ENCODE measurements at regions not wholly inside any gene's neighbourhood (a gene's known extent, or its start where the extent isn't known, plus 50 kb on each side); places are given as distances from the start of the nearest gene placed in this dataset.

DNA sequence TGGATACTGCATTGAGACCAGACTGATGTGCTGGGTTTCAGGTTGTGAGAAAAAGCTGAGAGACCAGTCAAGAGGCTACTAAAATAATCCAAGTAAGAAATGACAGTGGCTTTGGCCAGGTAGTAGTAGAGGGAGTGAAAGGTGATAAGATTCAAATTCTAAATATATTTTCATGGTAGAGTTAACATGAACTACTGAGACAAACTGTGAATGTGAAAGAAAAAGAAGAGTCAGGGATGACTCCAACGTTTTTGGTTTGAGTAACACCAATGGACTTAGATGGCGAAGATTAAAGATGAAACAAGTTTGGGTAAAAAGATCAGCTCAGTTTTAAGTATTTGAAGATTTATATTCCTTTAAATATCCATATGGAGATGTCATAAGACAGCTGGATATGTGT lies 209.4 kb downstream of the ZEB2 start:
- TF ChIP-seq, protein P1, sequence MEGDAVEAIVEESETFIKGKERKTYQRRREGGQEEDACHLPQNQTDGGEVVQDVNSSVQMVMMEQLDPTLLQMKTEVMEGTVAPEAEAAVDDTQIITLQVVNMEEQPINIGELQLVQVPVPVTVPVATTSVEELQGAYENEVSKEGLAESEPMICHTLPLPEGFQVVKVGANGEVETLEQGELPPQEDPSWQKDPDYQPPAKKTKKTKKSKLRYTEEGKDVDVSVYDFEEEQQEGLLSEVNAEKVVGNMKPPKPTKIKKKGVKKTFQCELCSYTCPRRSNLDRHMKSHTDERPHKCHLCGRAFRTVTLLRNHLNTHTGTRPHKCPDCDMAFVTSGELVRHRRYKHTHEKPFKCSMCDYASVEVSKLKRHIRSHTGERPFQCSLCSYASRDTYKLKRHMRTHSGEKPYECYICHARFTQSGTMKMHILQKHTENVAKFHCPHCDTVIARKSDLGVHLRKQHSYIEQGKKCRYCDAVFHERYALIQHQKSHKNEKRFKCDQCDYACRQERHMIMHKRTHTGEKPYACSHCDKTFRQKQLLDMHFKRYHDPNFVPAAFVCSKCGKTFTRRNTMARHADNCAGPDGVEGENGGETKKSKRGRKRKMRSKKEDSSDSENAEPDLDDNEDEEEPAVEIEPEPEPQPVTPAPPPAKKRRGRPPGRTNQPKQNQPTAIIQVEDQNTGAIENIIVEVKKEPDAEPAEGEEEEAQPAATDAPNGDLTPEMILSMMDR (conservative IDR thresholded peaks at IDR 0.05): no peak
- H3K27ac ChIP-seq: no peak overlapping the region

DNA sequence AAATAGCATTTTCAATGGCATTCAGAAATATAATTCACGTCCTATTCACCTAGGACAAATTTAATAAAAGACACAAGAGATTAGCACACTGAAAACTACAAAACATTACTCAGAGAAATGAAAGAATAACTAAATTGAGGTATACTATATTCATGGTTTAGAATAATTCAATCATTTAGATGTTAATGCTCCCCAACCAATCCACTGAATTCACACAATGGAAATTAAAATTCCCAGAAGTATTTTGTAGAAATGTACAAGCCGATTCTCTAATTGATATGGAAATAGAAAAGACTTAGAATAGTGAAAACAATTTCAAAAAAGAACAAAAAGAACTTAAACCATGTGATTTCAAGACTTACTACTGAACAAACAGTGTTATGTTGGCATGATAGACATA lies 212.2 kb downstream of the ZEB2 start:
- TF ChIP-seq, protein P1 (conservative IDR thresholded peaks at IDR 0.05): no peak
- no peak overlapping the region for H3K27ac ChIP-seq

DNA sequence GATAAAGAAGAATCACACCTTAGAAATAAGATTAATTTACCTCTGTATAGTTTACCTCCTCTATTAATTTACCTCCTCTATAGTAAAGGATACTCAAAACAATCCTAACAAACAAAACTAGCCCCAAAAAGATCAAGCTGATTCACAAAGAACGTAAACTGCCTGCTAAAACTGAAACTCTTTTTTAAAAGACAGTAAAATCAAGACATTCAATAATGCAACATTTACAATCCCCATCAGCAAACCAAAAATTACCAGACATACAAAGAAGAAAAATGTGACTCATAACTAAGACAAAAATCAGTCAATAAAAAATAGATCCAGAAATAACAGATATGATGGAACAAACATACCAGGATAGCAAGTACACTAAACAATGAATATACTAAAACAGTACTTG lies 215.7 kb downstream of the ZEB2 start:
- no peak overlapping the region for H3K27ac ChIP-seq

DNA sequence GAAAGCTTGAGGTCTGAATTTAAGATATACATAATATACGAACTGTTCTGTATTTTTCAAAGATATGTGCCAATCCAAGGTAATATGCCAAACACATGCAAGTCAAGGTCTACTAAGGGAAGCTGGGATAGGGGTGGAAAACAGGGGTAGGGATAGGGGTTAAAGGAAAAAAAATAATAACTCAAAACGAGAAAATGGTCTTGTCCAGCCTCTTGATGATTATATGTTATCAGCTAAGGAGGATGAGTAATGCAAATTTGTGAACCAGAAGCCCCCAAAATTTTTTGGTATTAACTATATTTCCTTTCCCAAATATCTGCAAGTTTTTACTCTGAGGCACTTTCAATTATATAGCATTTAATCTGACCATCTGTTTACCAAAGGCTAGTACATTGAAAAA lies 219.3 kb downstream of the ZEB2 start:
- H3K27ac ChIP-seq: no peak overlapping the region
- TF ChIP-seq, protein P1 (conservative IDR thresholded peaks at IDR 0.05): no peak

More for the DNA sequence above, 215.7 kb downstream of the ZEB2 start:
- TF ChIP-seq, protein P1 (conservative IDR thresholded peaks at IDR 0.05): no peak

DNA sequence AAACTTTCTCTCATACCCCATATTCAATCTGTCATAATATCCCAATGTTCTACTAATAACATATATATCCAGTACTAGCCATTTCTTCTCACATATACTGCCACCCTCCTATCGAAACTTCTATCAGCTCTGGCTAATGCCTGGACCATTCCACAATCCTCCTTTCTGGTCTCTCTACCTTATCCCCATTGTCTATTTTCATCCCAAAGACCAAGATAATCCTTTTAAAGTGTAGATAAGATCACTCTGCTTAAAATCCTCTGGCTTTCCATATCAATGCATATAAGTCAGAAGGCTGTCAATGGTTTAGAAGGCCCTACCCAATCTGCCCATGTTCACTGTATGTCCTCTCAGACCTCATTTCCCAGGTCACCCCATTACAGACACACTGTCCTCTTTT lies 229.6 kb downstream of the ZEB2 start:
- TF ChIP-seq, protein P1 (conservative IDR thresholded peaks at IDR 0.05): no peak
- no peak overlapping the region for H3K27ac ChIP-seq

DNA sequence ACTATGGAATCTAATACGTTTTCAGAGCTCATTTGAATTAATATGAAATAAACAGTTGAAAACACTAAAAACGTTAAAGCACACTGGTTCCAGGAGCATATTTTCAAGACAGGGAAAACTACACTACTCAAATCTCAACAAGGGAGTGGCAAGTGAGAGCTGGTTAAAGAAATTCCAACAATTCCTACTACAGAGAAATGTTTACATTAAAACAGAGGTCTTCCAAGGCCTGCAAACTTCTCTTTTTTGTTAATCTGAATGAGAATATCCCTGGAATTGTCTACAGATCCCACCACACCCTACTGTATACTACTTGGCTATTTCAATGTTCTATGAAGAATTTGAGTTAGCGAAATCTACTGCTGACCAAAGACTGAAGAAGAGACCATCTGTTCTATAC lies 231.5 kb downstream of the ZEB2 start:
- H3K27ac ChIP-seq: no peak overlapping the region
- TF ChIP-seq, protein P1 (conservative IDR thresholded peaks at IDR 0.05): no peak

DNA sequence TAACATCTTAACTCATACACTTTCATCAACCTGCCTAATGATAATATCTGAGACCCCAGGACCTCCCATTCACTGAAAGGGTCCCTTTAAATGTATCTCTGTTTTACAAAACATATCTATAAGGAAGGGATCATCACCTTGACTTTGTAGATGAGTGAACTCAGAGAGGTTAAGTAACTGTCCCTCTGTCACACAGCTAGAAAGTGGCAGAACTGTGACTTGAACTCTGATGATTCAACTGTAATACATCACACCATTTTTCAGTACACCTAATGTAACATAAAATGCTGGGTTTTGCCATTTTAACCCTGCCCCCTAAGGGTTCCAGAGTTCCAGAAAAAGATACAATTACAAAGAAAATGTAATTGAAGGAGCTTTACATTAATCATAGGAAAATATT lies 234.6 kb downstream of the ZEB2 start:
- no peak overlapping the region for H3K27ac ChIP-seq
- TF ChIP-seq, protein P1 (conservative IDR thresholded peaks at IDR 0.05): no peak

DNA sequence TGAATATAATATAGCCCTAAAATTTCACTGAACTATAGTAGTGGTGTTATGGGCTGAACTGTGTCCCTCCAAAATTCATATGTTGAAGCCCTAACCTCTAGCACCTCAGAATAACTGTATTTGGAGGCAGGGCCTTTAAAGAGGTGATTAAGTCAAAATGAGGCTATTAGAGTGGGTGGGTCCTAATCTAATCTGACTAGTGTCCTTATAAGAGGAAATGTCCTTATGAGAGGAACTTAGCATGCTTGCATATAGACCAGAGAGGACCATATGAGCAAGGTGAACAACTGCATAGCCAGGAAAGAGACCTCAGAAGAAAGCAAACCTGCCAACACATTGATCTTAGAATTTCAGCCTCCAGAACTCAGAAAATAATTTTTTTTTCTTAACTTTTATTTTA lies 238.4 kb downstream of the ZEB2 start:
- H3K27ac ChIP-seq: no peak overlapping the region
- TF ChIP-seq, protein P1 (conservative IDR thresholded peaks at IDR 0.05): no peak

All from VCaP (cell line).